ENCODE measurements at regions not wholly inside any gene's neighbourhood (a gene's known extent, or its start where the extent isn't known, plus 50 kb on each side); places are given as distances from the start of the nearest gene placed in this dataset.
"Not testable (repeated sequence)": the region's sequence is repeated elsewhere in the genome, so short reads cannot be mapped to it uniquely, and the experiment has no call there.

- Mint-ChIP-seq H3K27ac (peak overlapping the region in 1 of 6 donors; percentile 25), H3K4me3 (peak overlapping the region in 1 of 8 donors; percentile 73), H3K27me3 (peaks cover 0 to 38% (median 36%) of the 10 kb centered on the region in 3 donors), H3K4me1 (no peaks in the 10 kb centered on the region), H3K9me3 (peaks cover 11 to 26% (median 17%) of the 10 kb centered on the region in 7 donors), H3K36me3 (peaks cover 6 to 14% of the 10 kb centered on the region in 2 donors)
- DNase-seq = no peak
- ATAC-seq (ENCODE audit: low read depth in 2 of 2) = no peak
These were observed 53.6 kb upstream of the GATA2 start for GRCh38 chr3:128546646-128547045.

GRCh38 chr3:128545120-128545752 lies 52.2 kb upstream of the GATA2 start:
- H3K27me3 Mint-ChIP-seq = peaks cover 5 to 44% (median 30%) of the 10 kb centered on the region in 3 donors
- H3K4me3 Mint-ChIP-seq = no peak overlapping the region
- H3K27ac Mint-ChIP-seq = no peak overlapping the region
- DNase-seq (no peak), ATAC-seq (ENCODE audit: low read depth in 2 of 2) (no peak)
- H3K9me3 Mint-ChIP-seq = peaks cover 11 to 33% (median 17%) of the 10 kb centered on the region in 7 donors
- H3K4me1 Mint-ChIP-seq = no peaks in the 10 kb centered on the region
- H3K36me3 Mint-ChIP-seq = peaks cover 6 to 14% of the 10 kb centered on the region in 2 donors

- no peak overlapping the region for H3K27ac Mint-ChIP-seq
- no peaks in the 10 kb centered on the region for H3K4me1 Mint-ChIP-seq
- H3K4me3 Mint-ChIP-seq = no peak overlapping the region
- DNase-seq (no peak), ATAC-seq (ENCODE audit: low read depth in 2 of 2) (no peak)
- H3K9me3 Mint-ChIP-seq = peaks cover 11 to 33% (median 17%) of the 10 kb centered on the region in 7 donors
- H3K27me3 Mint-ChIP-seq = peaks cover 10 to 43% (median 33%) of the 10 kb centered on the region in 3 donors
- peaks cover 6 to 14% of the 10 kb centered on the region in 2 donors for H3K36me3 Mint-ChIP-seq
These were observed 51.2 kb upstream of the GATA2 start for GRCh38 chr3:128544190-128544589.

- ATAC-seq (ENCODE audit: low read depth in 2 of 2); H3K4me1 Mint-ChIP-seq; DNase-seq; H3K27ac Mint-ChIP-seq; H3K4me3 Mint-ChIP-seq: not testable (repeated sequence)
- H3K27me3 Mint-ChIP-seq = peaks cover 10 to 38% (median 33%) of the 10 kb centered on the region in 3 donors
- peaks cover 11 to 33% (median 17%) of the 10 kb centered on the region in 7 donors for H3K9me3 Mint-ChIP-seq
- H3K36me3 Mint-ChIP-seq = peaks cover 6 to 14% of the 10 kb centered on the region in 2 donors
These were observed 50.7 kb upstream of the GATA2 start for GRCh38 chr3:128543570-128544174.

Data from naive B cell (primary cell).